Loucy (cell line): ENCODE measurements at regions not wholly inside any gene's neighbourhood (a gene's known extent, or its start where the extent isn't known, plus 50 kb on each side); places are given as distances from the start of the nearest gene placed in this dataset.

Source experiments
- H2AFZ ChIP-seq: fragments of 200-600 bp; sonication (generic); 2 replicates; pipeline ENCODE4 v1.6.0; 2016; ENCODE audit warnings: antibody characterized with exemption, mild to moderate bottlenecking, low read length, moderate library complexity
- H3F3A ChIP-seq: fragments of 200-600 bp; 2 replicates; pipeline ENCODE4 v1.6.0; 2016; ENCODE audit warnings: antibody characterized with exemption, low read depth, mild to moderate bottlenecking
- H3K27me3 ChIP-seq: fragments of 200-600 bp; sonication (generic); 2 replicates; pipeline ENCODE4 v1.6.1; 2014; ENCODE audit warnings: low read length, mild to moderate bottlenecking; ENCODE audit not compliant: insufficient read depth, poor library complexity, severe bottlenecking
- H3K36me3 ChIP-seq: fragments of 200-600 bp; sonication (generic); 2 replicates; pipeline ENCODE4 v1.6.1; 2016; ENCODE audit warnings: low read length; ENCODE audit not compliant: insufficient read depth
- H3K4me1 ChIP-seq: fragments of 200-600 bp; sonication (generic); 2 replicates; pipeline ENCODE4 v1.5.1; 2014; ENCODE audit warnings: low read length, mild to moderate bottlenecking; ENCODE audit not compliant: insufficient read depth, poor library complexity, severe bottlenecking
- H3K4me2 ChIP-seq: fragments of 200-600 bp; sonication (generic); 2 replicates; pipeline ENCODE4 v1.6.0; 2014; ENCODE audit warnings: antibody characterized with exemption, low read length, low read depth, mild to moderate bottlenecking; ENCODE audit not compliant: poor library complexity, severe bottlenecking
- H3K4me3 ChIP-seq: fragments of 200-600 bp; sonication (generic); 2 replicates; pipeline ENCODE4 v1.5.1; 2014; ENCODE audit warnings: low read length, mild to moderate bottlenecking, mixed read lengths; ENCODE audit not compliant: poor library complexity, severe bottlenecking
- H3K79me2 ChIP-seq: fragments of 200-600 bp; sonication (generic); 2 replicates; pipeline ENCODE4 v1.6.1; 2014; ENCODE audit warnings: low read length; ENCODE audit not compliant: insufficient read depth
- H3K9ac ChIP-seq: fragments of 200-600 bp; sonication (generic); 2 replicates; pipeline ENCODE4 v1.6.0; 2014; ENCODE audit warnings: mild to moderate bottlenecking, low read depth, low read length, moderate library complexity; ENCODE audit not compliant: poor library complexity, severe bottlenecking
- H3K9me2 ChIP-seq: fragments of 200-600 bp; sonication (generic); replicated peaks from 2 replicates; pipeline ENCODE4 v1.6.1; 2016; ENCODE audit warnings: low read depth, low read length, mixed read lengths
- H3K9me3 ChIP-seq: fragments of 200-600 bp; sonication (generic); 2 replicates; pipeline ENCODE4 v1.6.1; 2014; ENCODE audit warnings: mild to moderate bottlenecking, antibody characterized with exemption, low read length, low read depth; ENCODE audit not compliant: insufficient read depth
- H4K20me1 ChIP-seq: fragments of 200-600 bp; sonication (generic); 2 replicates; pipeline ENCODE4 v1.6.0; 2014; ENCODE audit warnings: antibody characterized with exemption, low read length, mild to moderate bottlenecking; ENCODE audit not compliant: insufficient read depth, poor library complexity, severe bottlenecking
- EZH2phosphoT487 ChIP-seq: fragments of 200-600 bp; IDR thresholded peaks from 2 replicates; pipeline ENCODE4 v1.6.1; 2018; ENCODE audit warnings: antibody characterized with exemption, mild to moderate bottlenecking, moderate library complexity, borderline replicate concordance
- TF ChIP-seq, protein P1 (sequence below): fragments of 200-600 bp; sonication (generic); conservative IDR thresholded peaks from 2 replicates; pipeline ENCODE4 v1.5.1; 2014; ENCODE audit warnings: mild to moderate bottlenecking, antibody characterized with exemption, low read length

DNA sequence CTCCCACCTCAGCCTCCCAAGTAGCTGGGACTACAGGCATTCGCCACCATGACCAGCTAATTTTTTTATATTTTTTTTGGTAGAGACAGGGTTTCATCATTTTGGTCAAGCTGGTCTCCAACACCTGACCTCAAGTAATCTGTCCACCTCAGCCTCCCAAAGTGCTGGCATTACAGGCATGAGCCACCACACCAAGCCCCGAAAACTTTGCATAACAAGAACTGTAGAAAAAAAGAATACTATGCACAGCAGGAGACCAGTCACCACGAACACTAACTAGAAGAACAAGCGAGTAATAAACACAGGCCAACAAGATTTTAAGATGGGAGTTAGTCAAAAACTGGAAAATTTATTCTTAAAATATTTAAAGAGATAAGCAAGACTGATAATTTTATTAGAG lies 447.0 kb downstream of the ETV1 start:
- Histone ChIP-seq H2AFZ (no peak overlapping the region), H4K20me1 (no peaks in the 10 kb centered on the region), H3K4me3 (no peak overlapping the region), H3K27me3 (no peaks in the 10 kb centered on the region), H3K9me2 (no peaks in the 10 kb centered on the region), H3K4me2 (no peak overlapping the region), H3K9ac (no peak overlapping the region), H3K79me2 (no peaks in the 10 kb centered on the region), H3F3A (no peaks in the 10 kb centered on the region), H3K36me3 (no peaks in the 10 kb centered on the region), H3K4me1 (no peaks in the 10 kb centered on the region), H3K9me3 (no peaks in the 10 kb centered on the region)
- no peak for TF ChIP-seq EZH2phosphoT487
- TF ChIP-seq, protein P1, sequence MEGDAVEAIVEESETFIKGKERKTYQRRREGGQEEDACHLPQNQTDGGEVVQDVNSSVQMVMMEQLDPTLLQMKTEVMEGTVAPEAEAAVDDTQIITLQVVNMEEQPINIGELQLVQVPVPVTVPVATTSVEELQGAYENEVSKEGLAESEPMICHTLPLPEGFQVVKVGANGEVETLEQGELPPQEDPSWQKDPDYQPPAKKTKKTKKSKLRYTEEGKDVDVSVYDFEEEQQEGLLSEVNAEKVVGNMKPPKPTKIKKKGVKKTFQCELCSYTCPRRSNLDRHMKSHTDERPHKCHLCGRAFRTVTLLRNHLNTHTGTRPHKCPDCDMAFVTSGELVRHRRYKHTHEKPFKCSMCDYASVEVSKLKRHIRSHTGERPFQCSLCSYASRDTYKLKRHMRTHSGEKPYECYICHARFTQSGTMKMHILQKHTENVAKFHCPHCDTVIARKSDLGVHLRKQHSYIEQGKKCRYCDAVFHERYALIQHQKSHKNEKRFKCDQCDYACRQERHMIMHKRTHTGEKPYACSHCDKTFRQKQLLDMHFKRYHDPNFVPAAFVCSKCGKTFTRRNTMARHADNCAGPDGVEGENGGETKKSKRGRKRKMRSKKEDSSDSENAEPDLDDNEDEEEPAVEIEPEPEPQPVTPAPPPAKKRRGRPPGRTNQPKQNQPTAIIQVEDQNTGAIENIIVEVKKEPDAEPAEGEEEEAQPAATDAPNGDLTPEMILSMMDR: no peak

GRCh38 chr7:13551503-13551902 lies 438.0 kb downstream of the ETV1 start:
- no peaks in the 10 kb centered on the region for H3K9me2 ChIP-seq
- no peaks in the 10 kb centered on the region for H3K4me1 ChIP-seq
- no peaks in the 10 kb centered on the region for H3K27me3 ChIP-seq
- H3K9me3 ChIP-seq: no peaks in the 10 kb centered on the region
- no peak overlapping the region for H3K4me3 ChIP-seq
- no peak overlapping the region for H2AFZ ChIP-seq
- H3K9ac ChIP-seq: no peak overlapping the region
- no peak overlapping the region for H3K4me2 ChIP-seq
- no peaks in the 10 kb centered on the region for H3F3A ChIP-seq
- TF ChIP-seq, protein P1: no peak
- TF ChIP-seq EZH2phosphoT487: no peak
- no peaks in the 10 kb centered on the region for H4K20me1 ChIP-seq
- no peaks in the 10 kb centered on the region for H3K79me2 ChIP-seq
- no peaks in the 10 kb centered on the region for H3K36me3 ChIP-seq

DNA sequence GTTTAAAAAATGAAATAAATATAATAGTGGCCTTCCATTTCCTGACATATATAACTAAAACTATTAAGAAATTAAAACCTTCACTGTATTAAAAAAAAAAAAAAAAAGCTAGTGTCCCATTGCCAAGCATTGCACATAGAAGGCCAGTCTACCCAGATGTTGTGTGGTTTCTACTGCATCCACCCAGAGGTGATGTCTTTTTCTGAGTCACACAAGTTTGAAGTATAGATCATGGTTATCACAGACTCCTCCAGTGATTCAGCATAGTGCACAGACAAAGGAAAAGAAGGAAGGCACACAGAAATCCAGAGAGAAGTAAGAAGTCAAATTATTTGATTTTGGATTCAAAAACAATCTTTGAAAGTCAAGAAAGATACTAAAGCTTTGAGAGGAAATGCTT lies 429.0 kb downstream of the ETV1 start:
- H2AFZ ChIP-seq: no peak overlapping the region

More for the DNA sequence above, 429.0 kb downstream of the ETV1 start:
- no peaks in the 10 kb centered on the region for H4K20me1 ChIP-seq
- no peaks in the 10 kb centered on the region for H3K79me2 ChIP-seq
- H3K9me3 ChIP-seq: no peaks in the 10 kb centered on the region
- no peaks in the 10 kb centered on the region for H3K27me3 ChIP-seq
- no peaks in the 10 kb centered on the region for H3F3A ChIP-seq
- no peak overlapping the region for H3K4me2 ChIP-seq
- TF ChIP-seq, protein P1: no peak
- TF ChIP-seq EZH2phosphoT487: no peak
- no peaks in the 10 kb centered on the region for H3K9me2 ChIP-seq
- H3K4me1 ChIP-seq: no peaks in the 10 kb centered on the region
- no peak overlapping the region for H3K4me3 ChIP-seq
- H3K9ac ChIP-seq: no peak overlapping the region
- no peaks in the 10 kb centered on the region for H3K36me3 ChIP-seq
